Neural cell (in vitro differentiated cells): ENCODE measurements at regions not wholly inside any gene's neighbourhood (a gene's known extent, or its start where the extent isn't known, plus 50 kb on each side); places are given as distances from the start of the nearest gene placed in this dataset.
"Not testable (repeated sequence)": the region's sequence is repeated elsewhere in the genome, so short reads cannot be mapped to it uniquely, and the experiment has no call there.

Experiments used
- H2AFZ ChIP-seq: fragments of 200-600, 300-800 bp; sonication (generic), shearing (Covaris generic); 2 replicates; pipeline ENCODE4 v1.6.0; 2014; ENCODE audit warnings: low read depth, mild to moderate bottlenecking, antibody characterized with exemption, low read length, moderate library complexity
- H3F3A ChIP-seq: fragments of 200-600 bp; shearing (Covaris generic); 2 replicates; pipeline ENCODE4 v1.6.1; 2016; ENCODE audit warnings: mild to moderate bottlenecking, moderate library complexity, mixed read lengths, antibody characterized with exemption, low read length; ENCODE audit not compliant: insufficient read depth, poor library complexity, severe bottlenecking
- H3K27ac ChIP-seq: fragments of 200-600, 300-800 bp; sonication (generic), shearing (Covaris generic); 2 replicates; pipeline ENCODE4 v1.5.1; 2014; ENCODE audit warnings: mild to moderate bottlenecking, low read length, moderate library complexity
- H3K27me3 ChIP-seq: fragments of 300-800, 200-600 bp; sonication (generic), shearing (Covaris generic); 2 replicates; pipeline ENCODE4 v1.6.0; 2014; ENCODE audit warnings: mild to moderate bottlenecking, low read depth, low read length, moderate library complexity; ENCODE audit not compliant: insufficient read depth
- H3K36me3 ChIP-seq: fragments of 300-800, 200-600 bp; sonication (generic), shearing (Covaris generic); 2 replicates; pipeline ENCODE4 v1.5.1; 2014; ENCODE audit warnings: mild to moderate bottlenecking, antibody characterized with exemption, low read length, moderate library complexity; ENCODE audit not compliant: insufficient read depth
- H3K4me2 ChIP-seq: fragments of 300-800, 200-600 bp; sonication (generic), shearing (Covaris generic); 2 replicates; pipeline ENCODE4 v1.6.0; 2014; ENCODE audit warnings: mild to moderate bottlenecking, low read length
- H3K4me3 ChIP-seq: fragments of 300-800, 200-600 bp; sonication (generic), shearing (Covaris generic); 2 replicates; pipeline ENCODE4 v1.5.1; 2014; ENCODE audit warnings: mild to moderate bottlenecking, low read length, moderate library complexity
- H3K79me2 ChIP-seq: fragments of 200-600 bp; shearing (Covaris generic); replicated peaks from 2 replicates; pipeline ENCODE4 v1.6.0; 2014; ENCODE audit warnings: mild to moderate bottlenecking, low read length, moderate library complexity; ENCODE audit not compliant: insufficient read depth
- H3K9ac ChIP-seq: fragments of 300-800, 200-600 bp; sonication (generic), shearing (Covaris generic); 2 replicates; pipeline ENCODE4 v1.6.1; 2016; ENCODE audit warnings: mild to moderate bottlenecking, low read length, mixed read lengths
- H3K9me2 ChIP-seq: fragments of 200-600 bp; shearing (Covaris generic); 2 replicates; pipeline ENCODE4 v1.6.1; 2016; ENCODE audit warnings: mild to moderate bottlenecking, low read length, mixed read lengths; ENCODE audit not compliant: insufficient read depth
- H3K9me3 ChIP-seq: fragments of 200-600, 300-800 bp; sonication (generic), shearing (Covaris generic); 2 replicates; pipeline ENCODE4 v1.6.1; 2016; ENCODE audit warnings: mild to moderate bottlenecking, mixed run types, low read length, moderate library complexity, mixed read lengths
- H4K20me1 ChIP-seq: fragments of 200-600 bp; shearing (Covaris generic); 2 replicates; pipeline ENCODE4 v1.6.1; 2016; ENCODE audit warnings: mild to moderate bottlenecking, mixed run types; ENCODE audit not compliant: insufficient read depth
- EZH2 ChIP-seq: fragments of 200-600, 300-800 bp; shearing (Covaris generic), sonication (generic); IDR thresholded peaks from 2 replicates; pipeline ENCODE4 v1.6.1; 2014; ENCODE audit warnings: antibody characterized with exemption, low read length, borderline replicate concordance, mild to moderate bottlenecking; ENCODE audit not compliant: insufficient read depth, poor library complexity, severe bottlenecking
- MXI1 ChIP-seq: fragments of 450-650 bp; conservative IDR thresholded peaks from 2 replicates; pipeline ENCODE4 v1.6.1; 2014; ENCODE audit warnings: antibody characterized with exemption, mild to moderate bottlenecking; ENCODE audit not compliant: poor library complexity, severe bottlenecking
- POLR2AphosphoS5 ChIP-seq: IDR thresholded peaks from 2 replicates; pipeline ENCODE4 v1.6.1; 2012
- RAD21 ChIP-seq: fragments of 450-650 bp; conservative IDR thresholded peaks from 2 replicates; pipeline ENCODE4 v1.6.1; 2014; ENCODE audit warnings: antibody characterized with exemption, mild to moderate bottlenecking, moderate library complexity
- SMC3 ChIP-seq: fragments of 450-650 bp; conservative IDR thresholded peaks from 2 replicates; pipeline ENCODE4 v1.6.1; 2014; ENCODE audit warnings: antibody characterized with exemption, mild to moderate bottlenecking, moderate library complexity; ENCODE audit not compliant: poor library complexity
- TAF1 ChIP-seq: IDR thresholded peaks from 2 replicates; pipeline ENCODE4 v1.6.1; 2012; ENCODE audit warnings: low read depth
- TF ChIP-seq, protein P1 (sequence below): IDR thresholded peaks from 2 replicates; pipeline ENCODE4 v1.6.1; 2012; ENCODE audit warnings: borderline replicate concordance
- TF ChIP-seq, protein P2 (sequence below): fragments of 450-650 bp; IDR thresholded peaks from 2 replicates; pipeline ENCODE4 v1.5.1; 2014; ENCODE audit warnings: antibody characterized with exemption, mild to moderate bottlenecking, moderate library complexity; ENCODE audit not compliant: poor library complexity, severe bottlenecking

DNA sequence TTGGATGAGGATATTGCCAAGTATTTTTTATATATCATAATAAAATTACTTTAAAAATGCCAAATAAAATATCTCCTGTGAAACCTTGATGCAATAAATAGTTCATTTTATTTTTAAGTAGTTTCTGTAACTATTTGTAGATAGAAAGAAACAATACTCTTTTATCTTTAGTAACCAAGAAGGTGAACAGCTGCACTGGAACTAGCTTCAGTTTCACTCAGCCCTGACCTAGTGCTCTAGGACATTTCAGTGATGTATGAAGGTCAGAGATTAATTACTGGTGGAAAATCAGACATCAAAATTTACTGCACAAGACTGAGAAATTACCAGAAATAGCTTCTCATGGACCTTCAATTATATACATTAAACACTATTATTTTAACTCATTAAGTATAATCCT is 1305.0 kb downstream of the CNTNAP5 start:
- no peaks in the 10 kb centered on the region for H3K27me3 ChIP-seq
- no peak overlapping the region for H3K27ac ChIP-seq
- no peaks in the 10 kb centered on the region for H3K36me3 ChIP-seq
- H3K79me2 ChIP-seq = no peaks in the 10 kb centered on the region
- TF ChIP-seq SMC3 = no peak
- TF ChIP-seq, protein P1, sequence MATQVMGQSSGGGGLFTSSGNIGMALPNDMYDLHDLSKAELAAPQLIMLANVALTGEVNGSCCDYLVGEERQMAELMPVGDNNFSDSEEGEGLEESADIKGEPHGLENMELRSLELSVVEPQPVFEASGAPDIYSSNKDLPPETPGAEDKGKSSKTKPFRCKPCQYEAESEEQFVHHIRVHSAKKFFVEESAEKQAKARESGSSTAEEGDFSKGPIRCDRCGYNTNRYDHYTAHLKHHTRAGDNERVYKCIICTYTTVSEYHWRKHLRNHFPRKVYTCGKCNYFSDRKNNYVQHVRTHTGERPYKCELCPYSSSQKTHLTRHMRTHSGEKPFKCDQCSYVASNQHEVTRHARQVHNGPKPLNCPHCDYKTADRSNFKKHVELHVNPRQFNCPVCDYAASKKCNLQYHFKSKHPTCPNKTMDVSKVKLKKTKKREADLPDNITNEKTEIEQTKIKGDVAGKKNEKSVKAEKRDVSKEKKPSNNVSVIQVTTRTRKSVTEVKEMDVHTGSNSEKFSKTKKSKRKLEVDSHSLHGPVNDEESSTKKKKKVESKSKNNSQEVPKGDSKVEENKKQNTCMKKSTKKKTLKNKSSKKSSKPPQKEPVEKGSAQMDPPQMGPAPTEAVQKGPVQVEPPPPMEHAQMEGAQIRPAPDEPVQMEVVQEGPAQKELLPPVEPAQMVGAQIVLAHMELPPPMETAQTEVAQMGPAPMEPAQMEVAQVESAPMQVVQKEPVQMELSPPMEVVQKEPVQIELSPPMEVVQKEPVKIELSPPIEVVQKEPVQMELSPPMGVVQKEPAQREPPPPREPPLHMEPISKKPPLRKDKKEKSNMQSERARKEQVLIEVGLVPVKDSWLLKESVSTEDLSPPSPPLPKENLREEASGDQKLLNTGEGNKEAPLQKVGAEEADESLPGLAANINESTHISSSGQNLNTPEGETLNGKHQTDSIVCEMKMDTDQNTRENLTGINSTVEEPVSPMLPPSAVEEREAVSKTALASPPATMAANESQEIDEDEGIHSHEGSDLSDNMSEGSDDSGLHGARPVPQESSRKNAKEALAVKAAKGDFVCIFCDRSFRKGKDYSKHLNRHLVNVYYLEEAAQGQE = no peak
- no peak for TF ChIP-seq TAF1
- H3K4me2 ChIP-seq = no peak overlapping the region
- H3K9me3 ChIP-seq = no peaks in the 10 kb centered on the region
- no peak overlapping the region for H3K4me3 ChIP-seq
- no peaks in the 10 kb centered on the region for H4K20me1 ChIP-seq
- no peaks in the 10 kb centered on the region for H3F3A ChIP-seq
- H3K9me2 ChIP-seq = no peaks in the 10 kb centered on the region
- H2AFZ ChIP-seq = no peak overlapping the region
- H3K9ac ChIP-seq = no peak overlapping the region

DNA sequence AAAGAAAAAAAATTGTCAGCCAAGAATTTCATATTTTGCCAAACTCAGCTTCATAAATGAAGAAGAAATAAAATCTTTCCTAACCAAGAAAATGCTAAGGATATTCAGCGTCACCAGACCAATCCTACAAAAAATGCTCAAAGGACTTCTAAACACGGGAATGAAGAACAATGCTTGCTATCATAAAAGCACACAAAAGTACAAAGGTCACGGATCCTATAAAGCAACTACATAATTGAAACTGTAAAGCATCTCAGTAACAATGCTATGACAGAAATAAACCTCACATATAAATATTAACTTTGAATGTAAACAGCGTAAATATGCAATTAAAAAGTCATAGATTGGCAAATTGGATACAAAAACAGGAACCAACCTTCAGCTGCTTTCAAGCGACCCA is 1314.6 kb upstream of the GYPC start:
- Histone ChIP-seq H3F3A (no peaks in the 10 kb centered on the region), H3K36me3 (no peaks in the 10 kb centered on the region), H4K20me1 (no peaks in the 10 kb centered on the region), H3K9me3 (no peaks in the 10 kb centered on the region), H3K27me3 (no peaks in the 10 kb centered on the region), H3K79me2 (no peaks in the 10 kb centered on the region), H3K4me2 (no peak overlapping the region), H3K4me3 (no peak overlapping the region), H3K9ac (no peak overlapping the region), H2AFZ (no peak overlapping the region), H3K9me2 (no peaks in the 10 kb centered on the region), H3K27ac (no peak overlapping the region)
- TF ChIP-seq MXI1 = no peak
- TF ChIP-seq EZH2 = no peak
- TF ChIP-seq TAF1 = no peak
- TF ChIP-seq RAD21 = no peak
- no peak for TF ChIP-seq POLR2AphosphoS5
- TF ChIP-seq, protein P2, sequence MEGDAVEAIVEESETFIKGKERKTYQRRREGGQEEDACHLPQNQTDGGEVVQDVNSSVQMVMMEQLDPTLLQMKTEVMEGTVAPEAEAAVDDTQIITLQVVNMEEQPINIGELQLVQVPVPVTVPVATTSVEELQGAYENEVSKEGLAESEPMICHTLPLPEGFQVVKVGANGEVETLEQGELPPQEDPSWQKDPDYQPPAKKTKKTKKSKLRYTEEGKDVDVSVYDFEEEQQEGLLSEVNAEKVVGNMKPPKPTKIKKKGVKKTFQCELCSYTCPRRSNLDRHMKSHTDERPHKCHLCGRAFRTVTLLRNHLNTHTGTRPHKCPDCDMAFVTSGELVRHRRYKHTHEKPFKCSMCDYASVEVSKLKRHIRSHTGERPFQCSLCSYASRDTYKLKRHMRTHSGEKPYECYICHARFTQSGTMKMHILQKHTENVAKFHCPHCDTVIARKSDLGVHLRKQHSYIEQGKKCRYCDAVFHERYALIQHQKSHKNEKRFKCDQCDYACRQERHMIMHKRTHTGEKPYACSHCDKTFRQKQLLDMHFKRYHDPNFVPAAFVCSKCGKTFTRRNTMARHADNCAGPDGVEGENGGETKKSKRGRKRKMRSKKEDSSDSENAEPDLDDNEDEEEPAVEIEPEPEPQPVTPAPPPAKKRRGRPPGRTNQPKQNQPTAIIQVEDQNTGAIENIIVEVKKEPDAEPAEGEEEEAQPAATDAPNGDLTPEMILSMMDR = no peak
- no peak for TF ChIP-seq SMC3

DNA sequence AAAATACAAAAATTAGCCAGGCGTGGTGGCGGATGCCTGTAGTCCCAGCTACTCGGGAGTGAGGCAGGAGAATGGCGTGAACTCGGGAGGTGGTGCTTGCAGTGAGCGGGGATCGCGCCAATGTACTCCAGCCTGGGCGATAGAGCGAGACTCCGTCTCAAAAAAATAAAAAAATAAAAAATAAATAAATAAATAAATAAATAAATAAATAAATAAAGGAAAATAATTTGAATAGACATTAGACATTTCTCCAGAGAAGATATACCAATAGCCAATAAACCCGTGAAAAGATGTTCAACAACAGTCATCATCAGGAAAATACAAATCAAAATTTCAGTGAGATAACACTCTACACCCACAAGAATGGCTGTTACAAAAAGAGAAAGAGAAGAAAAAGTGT is 1302.4 kb upstream of the GYPC start:
- H3K9me2 ChIP-seq, H3K27me3 ChIP-seq, H3K79me2 ChIP-seq, H3K4me2 ChIP-seq, H3K36me3 ChIP-seq, H3K9me3 ChIP-seq, H4K20me1 ChIP-seq, H3K27ac ChIP-seq, H3F3A ChIP-seq, H3K4me3 ChIP-seq, H2AFZ ChIP-seq, H3K9ac ChIP-seq: not testable (repeated sequence)
